ENCODE measurements at regions not wholly inside any gene's neighbourhood (a gene's known extent, or its start where the extent isn't known, plus 50 kb on each side); places are given as distances from the start of the nearest gene placed in this dataset.

DNA sequence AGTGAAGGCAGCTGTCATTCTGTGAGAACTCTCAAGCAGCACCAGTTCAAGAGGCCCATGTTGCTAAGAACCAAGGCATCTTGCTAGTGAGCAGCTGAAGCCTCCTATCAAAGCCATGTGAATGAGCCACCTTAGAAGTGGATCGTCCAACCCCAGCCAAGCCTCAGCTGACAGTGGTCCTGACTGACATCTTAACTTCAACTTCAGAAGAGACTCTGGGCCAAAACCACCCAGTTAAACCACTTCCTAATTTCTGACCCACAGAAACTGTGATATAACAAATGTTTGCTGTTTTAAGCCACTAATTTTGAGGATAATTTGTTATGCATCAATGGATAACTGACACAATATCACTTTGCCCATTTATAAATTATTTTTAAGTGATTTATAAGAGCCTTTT, 256.0 kb downstream of the RPAP3 start:
- Histone ChIP-seq H3K4me3 (ENCODE audit: severe bottlenecking) (no peak overlapping the region), H3K36me3 (ENCODE audit: low read depth) (no peaks in the 10 kb centered on the region), H3K4me1 (ENCODE audit: insufficient read depth, poor library complexity, severe bottlenecking) (no peaks in the 10 kb centered on the region), H3K27ac (ENCODE audit: poor library complexity, severe bottlenecking) (no peak overlapping the region), H3K27me3 (ENCODE audit: insufficient read depth, poor library complexity, severe bottlenecking) (peaks cover 3% of the 10 kb centered on the region), H3K9me3 (ENCODE audit: severe bottlenecking) (no peaks in the 10 kb centered on the region)
- TF ChIP-seq, protein P1, sequence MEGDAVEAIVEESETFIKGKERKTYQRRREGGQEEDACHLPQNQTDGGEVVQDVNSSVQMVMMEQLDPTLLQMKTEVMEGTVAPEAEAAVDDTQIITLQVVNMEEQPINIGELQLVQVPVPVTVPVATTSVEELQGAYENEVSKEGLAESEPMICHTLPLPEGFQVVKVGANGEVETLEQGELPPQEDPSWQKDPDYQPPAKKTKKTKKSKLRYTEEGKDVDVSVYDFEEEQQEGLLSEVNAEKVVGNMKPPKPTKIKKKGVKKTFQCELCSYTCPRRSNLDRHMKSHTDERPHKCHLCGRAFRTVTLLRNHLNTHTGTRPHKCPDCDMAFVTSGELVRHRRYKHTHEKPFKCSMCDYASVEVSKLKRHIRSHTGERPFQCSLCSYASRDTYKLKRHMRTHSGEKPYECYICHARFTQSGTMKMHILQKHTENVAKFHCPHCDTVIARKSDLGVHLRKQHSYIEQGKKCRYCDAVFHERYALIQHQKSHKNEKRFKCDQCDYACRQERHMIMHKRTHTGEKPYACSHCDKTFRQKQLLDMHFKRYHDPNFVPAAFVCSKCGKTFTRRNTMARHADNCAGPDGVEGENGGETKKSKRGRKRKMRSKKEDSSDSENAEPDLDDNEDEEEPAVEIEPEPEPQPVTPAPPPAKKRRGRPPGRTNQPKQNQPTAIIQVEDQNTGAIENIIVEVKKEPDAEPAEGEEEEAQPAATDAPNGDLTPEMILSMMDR (IDR thresholded peaks at IDR 0.05; ENCODE audit: poor library complexity, severe bottlenecking) = no peak
- ATAC-seq (ENCODE audit: low read depth) = no peak
- no peak for DNase-seq (ENCODE audit: low spot score)

DNA sequence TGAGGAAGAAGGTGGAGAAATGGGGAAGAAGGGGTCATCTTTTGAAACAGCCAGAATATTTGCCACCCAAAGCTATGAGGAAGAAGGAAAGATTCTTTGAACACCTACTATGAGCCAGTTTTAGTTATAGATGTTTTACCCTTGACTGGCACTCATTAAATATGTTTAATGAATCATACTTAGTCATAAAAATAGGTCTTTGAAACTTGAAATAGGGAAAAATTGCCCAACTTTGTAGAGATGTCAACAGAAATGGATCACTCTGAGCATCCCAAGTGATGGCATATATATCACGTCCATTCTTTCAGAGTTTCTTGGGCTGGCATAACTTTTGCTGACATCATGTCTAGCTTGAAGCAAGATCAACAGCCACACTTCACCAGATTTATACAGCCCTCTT, 263.5 kb downstream of the RPAP3 start:
- no peak overlapping the region for H3K27ac ChIP-seq (ENCODE audit: poor library complexity, severe bottlenecking)
- no peaks in the 10 kb centered on the region for H3K9me3 ChIP-seq (ENCODE audit: severe bottlenecking)
- H3K36me3 ChIP-seq (ENCODE audit: low read depth) = no peaks in the 10 kb centered on the region
- H3K4me3 ChIP-seq (ENCODE audit: severe bottlenecking) = no peak overlapping the region
- TF ChIP-seq, protein P1 (IDR thresholded peaks at IDR 0.05; ENCODE audit: poor library complexity, severe bottlenecking) = no peak
- H3K4me1 ChIP-seq (ENCODE audit: insufficient read depth, poor library complexity, severe bottlenecking) = no peaks in the 10 kb centered on the region
- ATAC-seq (ENCODE audit: low read depth) (0 out of 3 replicates have a peak, but pooled peaks have one; percentile 23), DNase-seq (ENCODE audit: low spot score) (no peak)
- no peaks in the 10 kb centered on the region for H3K27me3 ChIP-seq (ENCODE audit: insufficient read depth, poor library complexity, severe bottlenecking)

DNA sequence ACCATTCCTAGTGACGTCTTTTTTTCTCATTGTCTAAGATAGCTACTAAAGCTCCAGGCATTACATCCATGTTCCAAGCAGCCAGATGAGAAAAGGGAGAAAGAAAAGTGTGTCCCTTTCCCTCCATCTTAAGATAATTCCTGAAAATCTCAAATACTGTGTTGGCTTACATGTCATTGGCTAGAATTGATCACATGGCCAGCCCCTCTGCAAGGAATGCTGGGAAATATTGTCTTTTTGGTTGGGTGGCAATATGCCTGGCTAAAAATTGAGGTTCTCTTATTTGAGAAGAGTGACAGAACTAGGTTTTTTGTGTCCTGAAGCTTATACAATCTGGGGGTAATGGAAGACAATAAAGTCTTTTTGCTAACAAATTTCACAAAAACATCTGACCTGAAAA, 264.3 kb downstream of the RPAP3 start:
- H3K36me3 ChIP-seq (ENCODE audit: low read depth) = no peaks in the 10 kb centered on the region
- no peaks in the 10 kb centered on the region for H3K27me3 ChIP-seq (ENCODE audit: insufficient read depth, poor library complexity, severe bottlenecking)
- H3K4me3 ChIP-seq (ENCODE audit: severe bottlenecking) = no peak overlapping the region
- TF ChIP-seq, protein P1 (IDR thresholded peaks at IDR 0.05; ENCODE audit: poor library complexity, severe bottlenecking) = no peak
- no peak overlapping the region for H3K27ac ChIP-seq (ENCODE audit: poor library complexity, severe bottlenecking)
- no peaks in the 10 kb centered on the region for H3K4me1 ChIP-seq (ENCODE audit: insufficient read depth, poor library complexity, severe bottlenecking)
- no peak for ATAC-seq (ENCODE audit: low read depth)
- H3K9me3 ChIP-seq (ENCODE audit: severe bottlenecking) = no peaks in the 10 kb centered on the region
- DNase-seq (ENCODE audit: low spot score) = no peak

- DNase-seq (ENCODE audit: low spot score) = no peak
- H3K36me3 ChIP-seq (ENCODE audit: low read depth) = no peaks in the 10 kb centered on the region
- no peaks in the 10 kb centered on the region for H3K27me3 ChIP-seq (ENCODE audit: insufficient read depth, poor library complexity, severe bottlenecking)
- no peak overlapping the region for H3K27ac ChIP-seq (ENCODE audit: poor library complexity, severe bottlenecking)
- no peak overlapping the region for H3K4me3 ChIP-seq (ENCODE audit: severe bottlenecking)
- no peaks in the 10 kb centered on the region for H3K9me3 ChIP-seq (ENCODE audit: severe bottlenecking)
- no peak for ATAC-seq (ENCODE audit: low read depth)
- TF ChIP-seq, protein P1 (IDR thresholded peaks at IDR 0.05; ENCODE audit: poor library complexity, severe bottlenecking) = no peak
- H3K4me1 ChIP-seq (ENCODE audit: insufficient read depth, poor library complexity, severe bottlenecking) = no peaks in the 10 kb centered on the region
These were observed 267.7 kb downstream of the RPAP3 start for GRCh38 chr12:47438175-47438574.

DNA sequence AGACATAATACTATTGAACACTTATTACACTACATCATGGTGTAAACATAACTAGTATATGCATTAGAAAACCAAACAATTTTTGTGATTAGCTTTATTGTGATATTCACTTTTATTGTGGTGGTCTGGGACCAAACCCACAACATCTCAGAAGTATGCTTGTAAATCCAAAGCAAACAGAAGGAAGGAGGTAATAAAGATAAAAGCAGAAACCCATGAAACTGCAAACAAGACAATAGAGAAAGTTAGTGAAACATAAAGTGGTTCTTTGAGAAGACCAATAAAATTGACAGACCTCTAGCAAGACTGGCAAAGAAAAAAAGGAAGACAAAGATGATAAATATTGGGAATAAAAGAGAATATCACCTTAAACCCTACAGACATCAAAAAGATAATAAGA, 268.3 kb downstream of the RPAP3 start:
- no peaks in the 10 kb centered on the region for H3K9me3 ChIP-seq (ENCODE audit: severe bottlenecking)
- TF ChIP-seq, protein P1 (IDR thresholded peaks at IDR 0.05; ENCODE audit: poor library complexity, severe bottlenecking) = no peak

More for the DNA sequence above, 268.3 kb downstream of the RPAP3 start:
- Histone ChIP-seq H3K27me3 (ENCODE audit: insufficient read depth, poor library complexity, severe bottlenecking) (no peaks in the 10 kb centered on the region), H3K36me3 (ENCODE audit: low read depth) (no peaks in the 10 kb centered on the region), H3K27ac (ENCODE audit: poor library complexity, severe bottlenecking) (no peak overlapping the region), H3K4me3 (ENCODE audit: severe bottlenecking) (no peak overlapping the region), H3K4me1 (ENCODE audit: insufficient read depth, poor library complexity, severe bottlenecking) (no peaks in the 10 kb centered on the region)
- DNase-seq (ENCODE audit: low spot score) = no peak
- no peak for ATAC-seq (ENCODE audit: low read depth)

Measured in RWPE2 (cell line).